ENCODE measurements at regions not wholly inside any gene's neighbourhood (a gene's known extent, or its start where the extent isn't known, plus 50 kb on each side); places are given as distances from the start of the nearest gene placed in this dataset.

DNA sequence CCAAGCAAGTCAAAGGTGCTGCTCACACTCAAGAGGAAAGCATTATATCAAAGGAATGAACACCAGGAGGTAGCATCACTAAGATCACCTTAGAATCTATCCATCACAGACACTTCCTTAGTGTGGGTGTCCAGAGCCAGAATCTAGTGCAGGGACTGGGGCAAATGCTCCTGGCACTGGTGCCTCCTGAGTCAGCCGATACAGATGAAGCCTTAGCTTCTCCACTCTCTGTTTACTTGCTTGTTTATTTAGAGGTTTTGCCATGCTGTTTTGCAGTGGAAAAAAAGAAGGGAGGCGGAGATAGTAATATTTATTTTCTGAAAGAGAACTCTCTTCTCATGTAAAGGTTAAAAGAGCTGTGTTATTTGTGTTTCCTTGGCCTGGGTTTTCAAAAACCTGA lies 303.1 kb downstream of the WDR11 start:
- H3K4me1 ChIP-seq (ENCODE audit: control insufficient read depth, extremely low read depth, insufficient read depth, low read length): peaks cover 23% of the 10 kb centered on the region
- no peak for DNase-seq (ENCODE audit: low read depth, low spot score)
- H3K9me3 ChIP-seq (ENCODE audit: control insufficient read depth, low read depth, low read length): peaks cover 3% of the 10 kb centered on the region
- no peak overlapping the region for H3K4me3 ChIP-seq (ENCODE audit: control insufficient read depth in 2 of 3, extremely low read depth in 1 of 3, insufficient read depth in 2 of 3, low read depth in 1 of 3, low read length in 3 of 3)
- no peaks in the 10 kb centered on the region for H3K9me1 ChIP-seq (ENCODE audit: control insufficient read depth, extremely low read depth, insufficient read depth, low read length)
- dilution Hi-C loops (cut with MboI; ENCODE audit: extremely low pct_ligation_motif_present, low sequenced_read_pairs): no loop called here
- H3K9ac ChIP-seq (ENCODE audit: control insufficient read depth, extremely low read depth, insufficient read depth, low read length): no peak overlapping the region
- no peaks in the 10 kb centered on the region for H3K36me3 ChIP-seq (ENCODE audit: control insufficient read depth in 2 of 2, extremely low read depth in 1 of 2, insufficient read depth in 2 of 2, low read length in 2 of 2)
- TF ChIP-seq, protein P1, sequence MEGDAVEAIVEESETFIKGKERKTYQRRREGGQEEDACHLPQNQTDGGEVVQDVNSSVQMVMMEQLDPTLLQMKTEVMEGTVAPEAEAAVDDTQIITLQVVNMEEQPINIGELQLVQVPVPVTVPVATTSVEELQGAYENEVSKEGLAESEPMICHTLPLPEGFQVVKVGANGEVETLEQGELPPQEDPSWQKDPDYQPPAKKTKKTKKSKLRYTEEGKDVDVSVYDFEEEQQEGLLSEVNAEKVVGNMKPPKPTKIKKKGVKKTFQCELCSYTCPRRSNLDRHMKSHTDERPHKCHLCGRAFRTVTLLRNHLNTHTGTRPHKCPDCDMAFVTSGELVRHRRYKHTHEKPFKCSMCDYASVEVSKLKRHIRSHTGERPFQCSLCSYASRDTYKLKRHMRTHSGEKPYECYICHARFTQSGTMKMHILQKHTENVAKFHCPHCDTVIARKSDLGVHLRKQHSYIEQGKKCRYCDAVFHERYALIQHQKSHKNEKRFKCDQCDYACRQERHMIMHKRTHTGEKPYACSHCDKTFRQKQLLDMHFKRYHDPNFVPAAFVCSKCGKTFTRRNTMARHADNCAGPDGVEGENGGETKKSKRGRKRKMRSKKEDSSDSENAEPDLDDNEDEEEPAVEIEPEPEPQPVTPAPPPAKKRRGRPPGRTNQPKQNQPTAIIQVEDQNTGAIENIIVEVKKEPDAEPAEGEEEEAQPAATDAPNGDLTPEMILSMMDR (optimal IDR thresholded peaks at IDR 0.05 in 1 of 3, IDR thresholded peaks at IDR 0.05 in 1 of 3, conservative IDR thresholded peaks at IDR 0.05 in 1 of 3; ENCODE audit: extremely low read depth in 1 of 3, insufficient read depth in 2 of 3, low read length in 3 of 3): no peak
- TF ChIP-seq EZH2 (IDR thresholded peaks at IDR 0.05; ENCODE audit: low read length): no peak
- no peaks in the 10 kb centered on the region for H3K27me3 ChIP-seq (ENCODE audit: control insufficient read depth, extremely low read depth, insufficient read depth, low read length)
- no peaks in the 10 kb centered on the region for H3K79me2 ChIP-seq (ENCODE audit: control insufficient read depth, insufficient read depth, low read length)
- peak overlapping the region; percentile 28 for H2AFZ ChIP-seq (ENCODE audit: control insufficient read depth, low read length)
- H3K4me2 ChIP-seq (ENCODE audit: control insufficient read depth, extremely low read depth, insufficient read depth, low read depth, low read length): peak overlapping the region; percentile 23
- FAIRE-seq: no peak
- no peaks in the 10 kb centered on the region for H4K20me1 ChIP-seq (ENCODE audit: control insufficient read depth, extremely low read depth, insufficient read depth, low read length)
- H3K27ac ChIP-seq (ENCODE audit: control insufficient read depth, insufficient read depth, low read length): peak overlapping the region; percentile 32

DNA sequence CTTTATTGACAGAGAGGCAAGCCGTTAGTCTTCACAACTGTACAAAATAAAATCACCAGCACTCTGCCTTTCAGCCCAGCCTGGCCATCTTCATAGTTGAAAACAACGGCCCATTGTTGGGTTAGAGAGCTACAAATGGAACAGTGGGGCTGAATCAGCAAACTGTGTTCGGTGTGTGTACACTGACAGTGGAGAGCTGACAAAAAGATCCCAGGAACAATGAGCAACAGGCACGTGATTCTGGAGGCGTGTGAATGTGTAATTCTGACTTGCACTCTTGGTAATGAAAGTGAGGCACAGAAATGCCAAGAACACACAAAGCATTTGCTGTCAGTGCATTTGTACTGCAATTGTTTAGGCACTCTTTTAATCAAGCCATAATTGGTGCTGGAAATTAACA lies 303.7 kb downstream of the WDR11 start:
- H3K27ac ChIP-seq (ENCODE audit: control insufficient read depth, insufficient read depth, low read length): peak overlapping the region; percentile 32
- H3K9me1 ChIP-seq (ENCODE audit: control insufficient read depth, extremely low read depth, insufficient read depth, low read length): no peaks in the 10 kb centered on the region

More for the DNA sequence above, 303.7 kb downstream of the WDR11 start:
- Histone ChIP-seq H3K79me2 (ENCODE audit: control insufficient read depth, insufficient read depth, low read length) (no peaks in the 10 kb centered on the region), H3K4me3 (ENCODE audit: control insufficient read depth in 2 of 3, extremely low read depth in 1 of 3, insufficient read depth in 2 of 3, low read depth in 1 of 3, low read length in 3 of 3) (no peak overlapping the region), H3K27me3 (ENCODE audit: control insufficient read depth, extremely low read depth, insufficient read depth, low read length) (no peaks in the 10 kb centered on the region), H3K9ac (ENCODE audit: control insufficient read depth, extremely low read depth, insufficient read depth, low read length) (no peak overlapping the region), H3K9me3 (ENCODE audit: control insufficient read depth, low read depth, low read length) (peaks cover 3% of the 10 kb centered on the region), H3K36me3 (ENCODE audit: control insufficient read depth in 2 of 2, extremely low read depth in 1 of 2, insufficient read depth in 2 of 2, low read length in 2 of 2) (no peaks in the 10 kb centered on the region), H4K20me1 (ENCODE audit: control insufficient read depth, extremely low read depth, insufficient read depth, low read length) (no peaks in the 10 kb centered on the region), H2AFZ (ENCODE audit: control insufficient read depth, low read length) (peak overlapping the region; percentile 28), H3K4me2 (ENCODE audit: control insufficient read depth, extremely low read depth, insufficient read depth, low read depth, low read length) (peak overlapping the region; percentile 23), H3K4me1 (ENCODE audit: control insufficient read depth, extremely low read depth, insufficient read depth, low read length) (peaks cover 28% of the 10 kb centered on the region)
- TF ChIP-seq, protein P1 (optimal IDR thresholded peaks at IDR 0.05 in 1 of 3, IDR thresholded peaks at IDR 0.05 in 1 of 3, conservative IDR thresholded peaks at IDR 0.05 in 1 of 3; ENCODE audit: extremely low read depth in 1 of 3, insufficient read depth in 2 of 3, low read length in 3 of 3): no peak
- TF ChIP-seq EZH2 (IDR thresholded peaks at IDR 0.05; ENCODE audit: low read length): no peak
- peak; percentile 92 for FAIRE-seq
- DNase-seq (ENCODE audit: low read depth, low spot score): peak; percentile 23
- dilution Hi-C loops (cut with MboI; ENCODE audit: extremely low pct_ligation_motif_present, low sequenced_read_pairs): no loop called here
